ENCODE measurements at regions not wholly inside any gene's neighbourhood (a gene's known extent, or its start where the extent isn't known, plus 50 kb on each side); places are given as distances from the start of the nearest gene placed in this dataset.

DNA sequence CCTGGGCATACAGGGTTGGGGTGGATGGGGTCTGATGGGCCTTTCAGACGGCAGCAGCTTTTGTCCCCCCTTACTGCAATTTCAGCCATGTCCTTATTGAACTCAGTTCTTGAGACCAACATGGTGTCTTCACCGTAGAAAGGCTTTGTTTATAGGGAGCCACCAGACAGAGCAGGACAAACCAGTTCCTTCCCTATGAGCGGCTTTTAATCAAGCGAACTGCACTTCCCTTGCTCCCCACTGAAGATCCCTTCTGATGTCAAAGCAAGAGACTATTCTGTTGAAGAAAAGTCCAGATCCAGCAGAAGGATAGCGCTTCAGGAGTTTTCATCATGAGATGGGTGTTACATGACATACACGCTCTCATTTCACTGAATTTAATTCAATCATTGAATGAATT is 100.4 kb downstream of the CD47 start:
- TF ChIP-seq, protein P1, sequence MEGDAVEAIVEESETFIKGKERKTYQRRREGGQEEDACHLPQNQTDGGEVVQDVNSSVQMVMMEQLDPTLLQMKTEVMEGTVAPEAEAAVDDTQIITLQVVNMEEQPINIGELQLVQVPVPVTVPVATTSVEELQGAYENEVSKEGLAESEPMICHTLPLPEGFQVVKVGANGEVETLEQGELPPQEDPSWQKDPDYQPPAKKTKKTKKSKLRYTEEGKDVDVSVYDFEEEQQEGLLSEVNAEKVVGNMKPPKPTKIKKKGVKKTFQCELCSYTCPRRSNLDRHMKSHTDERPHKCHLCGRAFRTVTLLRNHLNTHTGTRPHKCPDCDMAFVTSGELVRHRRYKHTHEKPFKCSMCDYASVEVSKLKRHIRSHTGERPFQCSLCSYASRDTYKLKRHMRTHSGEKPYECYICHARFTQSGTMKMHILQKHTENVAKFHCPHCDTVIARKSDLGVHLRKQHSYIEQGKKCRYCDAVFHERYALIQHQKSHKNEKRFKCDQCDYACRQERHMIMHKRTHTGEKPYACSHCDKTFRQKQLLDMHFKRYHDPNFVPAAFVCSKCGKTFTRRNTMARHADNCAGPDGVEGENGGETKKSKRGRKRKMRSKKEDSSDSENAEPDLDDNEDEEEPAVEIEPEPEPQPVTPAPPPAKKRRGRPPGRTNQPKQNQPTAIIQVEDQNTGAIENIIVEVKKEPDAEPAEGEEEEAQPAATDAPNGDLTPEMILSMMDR (IDR thresholded peaks at IDR 0.05), result no peak
- no peak for TF ChIP-seq POLR2A (IDR thresholded peaks at IDR 0.05)
